H1 (cell line): ENCODE measurements at regions not wholly inside any gene's neighbourhood (a gene's known extent, or its start where the extent isn't known, plus 50 kb on each side); places are given as distances from the start of the nearest gene placed in this dataset.

ENCODE experiments used
- CTCF ChIA-PET: fragments of 300-600 bp; sonication (Branson Sonifier 250); formaldehyde crosslinking; loops from one replicate; lab custom pipeline; 2021; ENCODE audit not compliant: partially characterized antibody; lab: Charles Lee
- POLR2A ChIA-PET: fragments of 300-600 bp; sonication (Branson Sonifier 250); formaldehyde crosslinking; loops from one replicate; lab custom pipeline; 2021; ENCODE audit warnings: inconsistent platforms; ENCODE audit not compliant: partially characterized antibody; lab: Charles Lee
- DNase-seq, 2 experiments: peaks; one replicate each; pipeline versions ENCODE4 v3.0.0 to v3.0.0-alpha.2; 2010 to 2022; ENCODE audit warnings: low spot score in 2 of 2, low read depth in 1 of 2, mixed read lengths in 1 of 2
- FAIRE-seq: peaks from 2 replicates; lab custom pipeline; 2011; peaks lifted over from hg19 to GRCh38; lab: Jason Lieb, UNC
- H2AFZ ChIP-seq: 2 replicates; pipeline ENCODE4 v1.8.1; 2012; ENCODE audit warnings: low read length, inconsistent platforms
- H2AK5ac ChIP-seq: 2 replicates; pipeline ENCODE4 v1.6.1; 2013; ENCODE audit warnings: low read depth, low read length
- H2BK120ac ChIP-seq: replicated peaks from 2 replicates; pipeline ENCODE3; 2013; ENCODE audit warnings: low read depth, low read length, inconsistent platforms
- H2BK12ac ChIP-seq: 2 replicates; pipeline ENCODE4 v1.6.1; 2013; ENCODE audit warnings: low read depth, low read length
- H2BK15ac ChIP-seq: 2 replicates; pipeline ENCODE4 v1.6.1; 2013; ENCODE audit warnings: low read length
- H2BK20ac ChIP-seq: 2 replicates; pipeline ENCODE4 v1.6.1; 2013; ENCODE audit warnings: low read length
- H2BK5ac ChIP-seq: 2 replicates; pipeline ENCODE4 v1.6.1; 2013; ENCODE audit warnings: low read depth, low read length
- H3K14ac ChIP-seq: 2 replicates; pipeline ENCODE4 v1.6.1; 2013; ENCODE audit warnings: inconsistent platforms; ENCODE audit not compliant: insufficient read length
- H3K18ac ChIP-seq: 2 replicates; pipeline ENCODE4 v1.6.1; 2013; ENCODE audit warnings: low read length; ENCODE audit errors: extremely low read depth
- H3K23ac ChIP-seq: 2 replicates; pipeline ENCODE4 v1.6.1; 2013; ENCODE audit warnings: inconsistent platforms; ENCODE audit not compliant: insufficient read length
- H3K23me2 ChIP-seq: 2 replicates; pipeline ENCODE4 v1.6.1; 2013; ENCODE audit warnings: low read depth, low read length
- H3K27ac ChIP-seq: 2 replicates; pipeline ENCODE4 v1.6.1; 2011; ENCODE audit warnings: low read depth, low read length, inconsistent platforms
- H3K27me3 ChIP-seq, 4 experiments: replicated peaks in 1 of 4; 1 replicate in 1 of 4; 2 replicates in 3 of 4; pipeline versions ENCODE4 v1.6.1 to v1.8.1; 2011 to 2013; ENCODE audit warnings: low read length in 3 of 4, mild to moderate bottlenecking in 3 of 4, inconsistent platforms in 2 of 4, mixed read lengths in 2 of 4, moderate library complexity in 1 of 4; ENCODE audit not compliant: control insufficient read depth in 3 of 4, insufficient read depth in 3 of 4; ENCODE audit errors: extremely low read depth in 1 of 4
- H3K36me3 ChIP-seq, 4 experiments: 2 replicates each; pipeline versions ENCODE4 v1.6.1 to v1.8.1; 2011 to 2013; ENCODE audit warnings: mild to moderate bottlenecking in 4 of 4, low read length in 3 of 4, moderate library complexity in 2 of 4, control low read depth in 1 of 4, inconsistent platforms in 1 of 4; ENCODE audit not compliant: insufficient read depth in 4 of 4, control insufficient read depth in 2 of 4
- H3K4ac ChIP-seq: replicated peaks from 2 replicates; pipeline ENCODE3; 2013; ENCODE audit warnings: low read length, low read depth, mixed read lengths, inconsistent platforms; ENCODE audit not compliant: insufficient read length
- H3K4me1 ChIP-seq, 4 experiments: replicated peaks in 1 of 4; 1 replicate in 1 of 4; 2 replicates in 3 of 4; pipeline versions ENCODE4 v1.6.1 to v1.8.1; 2011 to 2013; ENCODE audit warnings: low read length in 3 of 4, inconsistent platforms in 2 of 4, mixed read lengths in 1 of 4; ENCODE audit not compliant: insufficient read depth in 4 of 4, control insufficient read depth in 3 of 4
- H3K4me2 ChIP-seq, 2 experiments: 2 replicates each; pipeline versions ENCODE4 v1.6.1 to v1.8.1; 2011 to 2013; ENCODE audit warnings: low read depth in 2 of 2, low read length in 2 of 2, control low read depth in 1 of 2, inconsistent platforms in 1 of 2, mild to moderate bottlenecking in 1 of 2; ENCODE audit not compliant: insufficient read depth in 1 of 2
- H3K4me3 ChIP-seq, 4 experiments: fragments of 200-600, 300-600 bp in 1 of 4; sonication (generic), shearing (Covaris generic), sonication (Bioruptor Twin) in 1 of 4; 2 replicates each; pipeline versions ENCODE4 v1.5.1 to v1.8.1; 2011 to 2016; ENCODE audit warnings: low read length in 4 of 4, low read depth in 3 of 4, control low read depth in 2 of 4, inconsistent platforms in 2 of 4, mild to moderate bottlenecking in 2 of 4, mixed read lengths in 1 of 4, moderate library complexity in 1 of 4; ENCODE audit not compliant: insufficient read depth in 2 of 4; ENCODE audit errors: extremely low read depth in 1 of 4
- H3K56ac ChIP-seq: replicated peaks from 2 replicates; pipeline ENCODE3; 2013; ENCODE audit warnings: low read depth, mild to moderate bottlenecking, mixed read lengths, low read length, inconsistent platforms; ENCODE audit not compliant: insufficient read length
- H3K79me1 ChIP-seq: 2 replicates; pipeline ENCODE4 v1.6.1; 2013; ENCODE audit warnings: low read depth, low read length, control low read depth
- H3K79me2 ChIP-seq, 2 experiments: 2 replicates each; pipeline versions ENCODE4 v1.6.1 to v1.8.1; 2012 to 2013; ENCODE audit warnings: low read length in 2 of 2, mild to moderate bottlenecking in 2 of 2, inconsistent platforms in 1 of 2; ENCODE audit not compliant: insufficient read depth in 2 of 2, control insufficient read depth in 1 of 2
- H3K9ac ChIP-seq, 4 experiments: replicated peaks in 1 of 4; 1 replicate in 1 of 4; 2 replicates in 3 of 4; pipeline versions ENCODE4 v1.6.1 to v1.8.1; 2011 to 2013; ENCODE audit warnings: low read depth in 3 of 4, low read length in 3 of 4, control low read depth in 2 of 4, mild to moderate bottlenecking in 2 of 4, moderate library complexity in 2 of 4, inconsistent platforms in 1 of 4; ENCODE audit errors: extremely low read depth in 1 of 4
- H3K9me3 ChIP-seq, 2 experiments: 2 replicates each; pipeline versions ENCODE4 v1.6.1 to v1.8.1; 2012 to 2013; ENCODE audit warnings: mild to moderate bottlenecking in 2 of 2, moderate library complexity in 2 of 2, control low read depth in 1 of 2, inconsistent platforms in 1 of 2, low read depth in 1 of 2, low read length in 1 of 2, mixed read lengths in 1 of 2; ENCODE audit not compliant: insufficient read depth in 2 of 2
- H4K20me1 ChIP-seq, 2 experiments: replicated peaks in 1 of 2; 2 replicates each; pipeline versions ENCODE3 to v1.8.1; 2011 to 2013; ENCODE audit warnings: inconsistent platforms in 2 of 2, low read length in 2 of 2, mild to moderate bottlenecking in 1 of 2; ENCODE audit not compliant: insufficient read depth in 2 of 2, control insufficient read depth in 1 of 2
- H4K5ac ChIP-seq: 2 replicates; pipeline ENCODE4 v1.6.1; 2013; ENCODE audit warnings: low read length, low read depth, mixed read lengths, inconsistent platforms; ENCODE audit not compliant: insufficient read length
- H4K8ac ChIP-seq: 2 replicates; pipeline ENCODE4 v1.8.0; 2013; ENCODE audit warnings: mild to moderate bottlenecking, moderate library complexity, low read length, inconsistent platforms; ENCODE audit not compliant: insufficient read depth; ENCODE audit errors: extremely low read depth
- H4K91ac ChIP-seq: replicated peaks from 2 replicates; pipeline ENCODE3; 2013; ENCODE audit warnings: low read length, mixed read lengths, inconsistent platforms; ENCODE audit not compliant: insufficient read length
- ATF3 ChIP-seq: IDR thresholded peaks from 2 replicates; pipeline ENCODE4 v1.6.1; 2011; ENCODE audit warnings: low read depth, mild to moderate bottlenecking, low read length; ENCODE audit not compliant: insufficient read depth
- CEBPB ChIP-seq: IDR thresholded peaks from 2 replicates; pipeline ENCODE4 v1.6.1; 2012; ENCODE audit warnings: low read depth, low read length
- POU5F1 ChIP-seq: IDR thresholded peaks from 2 replicates; pipeline ENCODE4 v1.6.1; 2011; ENCODE audit warnings: low read depth, mild to moderate bottlenecking, low read length, moderate library complexity
- RXRA ChIP-seq: IDR thresholded peaks from 2 replicates; pipeline ENCODE4 v1.6.1; 2011; ENCODE audit warnings: low read depth, mild to moderate bottlenecking, low read length, moderate library complexity; ENCODE audit not compliant: insufficient read depth
- TCF12 ChIP-seq: IDR thresholded peaks from 2 replicates; pipeline ENCODE4 v1.6.1; 2011; ENCODE audit warnings: low read depth, mild to moderate bottlenecking, low read length
- WGBS, 2 experiments: shearing (Covaris generic) in 1 of 2; methylation state at CpG; one replicate each; pipeline versions ENCODE4 v1.1.6 to v1.1.7; 2013 to 2015; ENCODE audit warnings: low lambda C conversion rate in 2 of 2, mixed read lengths in 2 of 2, inconsistent platforms in 1 of 2, low coverage in 1 of 2, missing lambda C conversion rate in 1 of 2; ENCODE audit not compliant: insufficient replicate concordance in 2 of 2, insufficient coverage in 1 of 2, insufficient read length in 1 of 2; ENCODE audit errors: extremely low coverage in 1 of 2, missing lambda C conversion rate in 1 of 2; 5-methylcytosine and 5-hydroxymethylcytosine counted together

GRCh38 chr17:72462814-72463213, 342.0 kb downstream of the SOX9 start:
- Histone ChIP-seq H2BK120ac (no peak overlapping the region), H3K27ac (no peak overlapping the region), H3K79me2 (no peaks in the 10 kb centered on the region), H2AK5ac (no peak overlapping the region), H3K4me3 (no peak overlapping the region), H3K4me1 (peaks cover 0 to 12% (median 1%) of the 10 kb centered on the region in 4 experiments; a peak in 5 of 7 replicates), H3K27me3 (no peaks in the 10 kb centered on the region), H2BK15ac (no peak overlapping the region), H3K4ac (no peak overlapping the region), H3K23me2 (no peaks in the 10 kb centered on the region), H3K18ac (no peak overlapping the region), H4K91ac (no peak overlapping the region), H3K9ac (no peak overlapping the region)
- ChIA-PET CTCF (interaction anchor here (0.6 to 1.1 kb wide), 4 partner anchors 8 to 90 kb away, joined by 3 to 8 read pairs (median 3); no protein-coding TSS in a partner anchor), POLR2A (interaction anchor here (1.2 kb wide), 1 partner anchor 13 kb away, joined by 3 read pairs; no protein-coding TSS in a partner anchor)
- FAIRE-seq: no peak
- TF ChIP-seq ATF3: no peak
- TF ChIP-seq TCF12: no peak
- TF ChIP-seq RXRA: no peak
- TF ChIP-seq CEBPB: no peak
- no peak for TF ChIP-seq POU5F1
- TF ChIP-seq, all 59 proteins: peak for 0
- Histone ChIP-seq H3K36me3 (no peaks in the 10 kb centered on the region), H3K14ac (no peak overlapping the region), H4K5ac (no peak overlapping the region), H3K4me2 (no peak overlapping the region), H3K79me1 (no peaks in the 10 kb centered on the region), H3K23ac (no peak overlapping the region), H3K56ac (no peak overlapping the region), H2BK20ac (no peak overlapping the region), H2AFZ (no peak overlapping the region), H4K20me1 (no peaks in the 10 kb centered on the region), H2BK12ac (no peak overlapping the region), H3K9me3 (peaks cover 6 to 7% of the 10 kb centered on the region in 2 experiments; a peak in 1 of 4 replicates), H4K8ac (no peak overlapping the region), H2BK5ac (no peak overlapping the region)
- no peak for DNase-seq
- 89% methylated on average over 4 of the region's 4 CpGs; no CpG with 5 or more reads in 1 of the 2 experiments for WGBS, 2 experiments
